HG02852 (cell line): ENCODE measurements at regions not wholly inside any gene's neighbourhood (a gene's known extent, or its start where the extent isn't known, plus 50 kb on each side); places are given as distances from the start of the nearest gene placed in this dataset.
"Not testable (repeated sequence)": the region's sequence is repeated elsewhere in the genome, so short reads cannot be mapped to it uniquely, and the experiment has no call there.

ENCODE experiments used
- ATAC-seq: cut with Tn5 transposase; IDR thresholded peaks from one replicate; pipeline ENCODE4 v1.9.1; 2021; ENCODE audit warnings: mild to moderate bottlenecking, moderate library complexity; ENCODE audit not compliant: unreplicated experiment

GRCh38 chr6:14881398-14881797 is 364.5 kb upstream of the JARID2 start:
- no peak for ATAC-seq

DNA sequence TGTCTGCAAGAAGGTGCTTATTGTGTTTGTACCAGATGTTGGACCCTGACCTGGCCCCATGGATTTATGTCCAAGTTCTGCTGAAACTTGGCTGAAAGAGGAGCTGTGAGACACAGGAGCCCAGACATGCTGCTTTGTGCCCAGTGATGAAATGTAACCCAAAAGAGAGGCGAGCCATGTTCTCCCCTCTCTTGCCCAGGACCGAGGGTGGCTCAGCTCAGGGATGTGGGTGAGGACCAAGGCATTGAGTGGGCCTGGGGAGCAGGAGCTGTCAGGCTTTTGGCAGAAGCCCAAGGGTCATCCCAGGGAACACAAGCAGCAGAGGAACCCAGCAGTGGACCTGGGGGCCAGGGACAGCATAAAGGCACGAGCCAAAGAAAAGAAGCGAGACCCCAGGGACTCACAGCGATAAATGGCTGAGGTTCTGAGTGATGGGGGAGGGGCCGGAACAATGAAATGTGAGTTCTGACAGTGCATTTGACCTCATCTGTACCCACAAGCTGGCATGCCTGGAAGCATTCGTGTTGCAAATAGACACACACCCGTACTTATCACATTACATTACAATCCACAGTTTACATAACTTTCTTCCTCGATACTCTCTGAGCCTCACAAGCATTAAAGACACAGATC is 363.4 kb upstream of the JARID2 start:
- ATAC-seq, result no peak

DNA sequence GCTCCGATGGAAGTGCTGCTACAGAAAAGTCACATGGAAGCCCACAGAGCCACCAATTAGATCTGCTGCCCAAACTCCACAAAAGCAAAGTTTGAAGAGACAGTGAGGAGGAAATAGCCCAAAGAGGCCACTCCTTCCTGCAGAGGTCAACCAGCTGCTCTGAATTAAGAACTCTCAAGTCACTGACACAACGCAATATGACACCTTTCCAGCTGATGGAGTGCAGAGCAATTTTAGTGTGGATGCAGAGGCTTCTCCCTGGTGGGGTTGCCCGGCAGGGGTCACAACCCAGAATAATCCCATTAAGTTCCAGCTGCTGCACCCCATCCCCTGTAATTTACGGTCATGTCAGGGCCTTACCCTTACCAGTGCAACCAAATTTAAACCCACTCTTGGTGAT is 361.9 kb upstream of the JARID2 start:
- ATAC-seq, result no peak

DNA sequence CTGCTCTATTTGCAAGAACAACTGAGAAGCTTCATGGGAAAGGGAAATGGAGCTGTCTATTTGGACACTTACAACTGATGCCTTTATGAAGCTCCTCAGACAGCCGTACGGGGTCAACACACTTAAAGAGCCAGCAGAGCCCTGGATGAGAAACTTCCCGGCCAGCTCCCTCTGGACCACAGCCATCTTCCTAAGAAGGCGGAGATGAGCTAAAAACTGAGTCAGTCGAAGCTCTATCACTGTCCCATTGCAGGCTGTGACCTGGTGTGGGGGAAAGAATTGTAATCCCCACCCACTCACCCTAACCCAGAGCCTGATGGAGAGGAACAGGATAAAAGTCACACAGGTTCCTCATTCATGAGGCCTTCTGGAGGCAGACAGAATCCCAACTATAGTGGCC is 360.4 kb upstream of the JARID2 start:
- ATAC-seq, result no peak

- ATAC-seq, result no peak
Observed at GRCh38 chr6:14887181-14887580, 358.7 kb upstream of the JARID2 start.

DNA sequence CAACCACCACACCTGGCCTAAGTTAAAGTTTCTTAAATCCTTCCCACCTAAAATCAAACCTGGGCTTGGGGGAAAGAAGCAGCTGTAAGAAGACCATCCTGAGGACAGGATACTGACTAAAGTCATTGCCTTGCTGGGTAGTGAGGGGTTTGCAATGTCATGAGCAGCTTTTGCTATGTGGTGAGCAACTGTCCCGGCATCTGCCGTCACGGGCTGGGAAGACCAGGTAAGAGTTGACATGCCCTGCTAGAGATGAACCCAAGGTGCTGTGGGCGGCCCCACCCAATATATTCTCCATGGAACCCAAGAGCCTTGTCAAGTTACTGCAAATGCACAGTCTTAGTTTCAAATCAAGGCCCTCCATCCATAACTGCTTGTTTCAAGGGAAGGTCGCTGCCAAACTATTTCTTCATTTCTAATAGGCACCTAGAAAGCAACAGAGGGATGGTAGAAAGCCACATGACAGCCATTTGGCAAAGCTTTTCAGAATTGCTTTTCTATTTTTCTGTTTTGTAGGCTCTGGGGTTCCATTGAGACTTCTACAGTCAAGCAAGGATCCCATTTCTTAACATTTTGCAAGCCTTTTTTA is 357.8 kb upstream of the JARID2 start:
- ATAC-seq, result no peak

GRCh38 chr6:14888575-14889000 is 357.3 kb upstream of the JARID2 start:
- ATAC-seq, result no peak

- ATAC-seq, result no peak
Observed at GRCh38 chr6:14889188-14889587, 356.7 kb upstream of the JARID2 start.

GRCh38 chr6:14889611-14890593 is 356.0 kb upstream of the JARID2 start:
- no peak for ATAC-seq

DNA sequence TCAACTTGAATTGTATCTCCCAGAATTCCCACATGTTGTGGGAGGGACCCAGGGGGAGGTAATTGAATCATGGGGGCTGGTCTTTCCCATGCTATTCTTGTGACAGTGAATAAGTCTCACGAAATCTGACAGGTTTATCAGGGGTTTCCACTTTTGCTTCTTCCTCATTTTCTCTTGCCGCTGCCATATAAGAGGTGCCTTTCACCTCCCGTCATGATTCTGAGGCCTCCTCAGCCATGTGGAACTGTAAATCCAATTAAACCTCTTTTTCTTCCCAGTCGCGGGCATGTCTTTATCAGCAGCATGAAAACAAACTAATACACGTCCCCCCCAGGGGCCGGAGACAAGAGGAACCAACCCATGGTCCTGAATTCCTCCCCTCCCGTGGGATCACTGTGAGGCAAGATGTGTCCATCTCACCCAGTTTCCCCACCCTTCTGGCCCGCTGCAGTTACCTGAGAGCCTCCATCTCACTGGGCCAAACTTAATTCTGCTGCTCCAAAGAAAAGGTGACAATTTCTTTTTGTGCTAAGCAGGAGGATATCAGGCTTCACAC is 354.0 kb upstream of the JARID2 start:
- ATAC-seq, result not testable (repeated sequence)

- ATAC-seq, result no peak
Observed at GRCh38 chr6:14894105-14894504, 351.8 kb upstream of the JARID2 start.

DNA sequence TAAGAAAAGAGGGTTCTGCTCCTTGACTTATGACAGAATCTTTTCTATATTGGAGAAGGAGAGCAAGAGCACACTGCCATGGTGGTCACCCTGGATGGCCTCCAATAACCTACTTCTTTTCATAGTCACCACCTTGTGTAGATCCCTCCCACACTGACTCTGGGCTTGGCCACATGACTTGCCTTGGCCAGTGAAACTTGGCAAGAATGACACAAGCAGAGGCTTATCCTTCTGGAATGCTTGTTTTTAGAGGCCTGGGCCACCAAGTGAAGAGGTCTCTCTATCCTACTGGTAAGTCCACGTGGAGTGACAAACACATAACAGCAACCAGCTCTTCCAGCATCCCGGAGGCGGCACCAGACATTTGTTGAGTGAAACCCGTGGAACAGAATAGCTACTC is 349.4 kb upstream of the JARID2 start:
- no peak for ATAC-seq

DNA sequence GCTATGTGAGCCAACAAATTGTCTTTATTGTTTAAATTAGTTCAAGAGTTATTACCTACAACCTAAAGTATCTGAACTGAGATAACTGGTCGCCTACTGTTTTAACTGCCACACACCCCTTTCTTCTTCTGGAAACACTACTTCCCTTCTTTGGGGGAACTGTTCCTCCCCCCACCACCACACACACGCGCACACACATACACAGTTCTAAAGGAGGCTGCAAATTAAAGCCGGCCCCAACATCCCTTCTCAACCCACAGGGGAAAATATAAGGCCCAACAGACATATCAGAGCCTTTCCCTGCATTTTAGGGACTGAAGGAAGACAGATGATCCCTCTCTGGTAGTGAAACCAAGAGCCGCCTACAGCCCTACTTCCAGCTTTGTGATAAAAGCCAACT is 348.0 kb upstream of the JARID2 start:
- no peak for ATAC-seq

DNA sequence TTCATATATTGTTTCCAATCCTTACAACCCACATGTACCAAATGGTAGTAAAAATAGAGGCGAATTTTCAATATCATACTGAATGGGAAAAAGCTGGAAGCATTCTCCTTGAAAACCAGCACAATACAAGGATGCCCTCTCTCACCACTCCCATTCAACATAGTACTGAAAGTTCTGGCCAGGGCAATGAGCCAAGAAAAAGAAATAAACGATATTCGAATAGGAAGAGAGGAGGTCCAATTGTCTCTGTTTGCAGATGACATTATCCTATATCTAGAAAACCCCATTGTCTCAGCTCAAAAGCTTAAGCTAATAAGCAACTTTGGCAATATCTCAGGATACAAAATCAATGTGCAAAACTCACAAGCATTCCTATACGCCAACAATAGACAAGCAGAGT is 346.4 kb upstream of the JARID2 start:
- ATAC-seq, result not testable (repeated sequence)

GRCh38 chr6:14900919-14901318 is 344.9 kb upstream of the JARID2 start:
- ATAC-seq, result no peak

DNA sequence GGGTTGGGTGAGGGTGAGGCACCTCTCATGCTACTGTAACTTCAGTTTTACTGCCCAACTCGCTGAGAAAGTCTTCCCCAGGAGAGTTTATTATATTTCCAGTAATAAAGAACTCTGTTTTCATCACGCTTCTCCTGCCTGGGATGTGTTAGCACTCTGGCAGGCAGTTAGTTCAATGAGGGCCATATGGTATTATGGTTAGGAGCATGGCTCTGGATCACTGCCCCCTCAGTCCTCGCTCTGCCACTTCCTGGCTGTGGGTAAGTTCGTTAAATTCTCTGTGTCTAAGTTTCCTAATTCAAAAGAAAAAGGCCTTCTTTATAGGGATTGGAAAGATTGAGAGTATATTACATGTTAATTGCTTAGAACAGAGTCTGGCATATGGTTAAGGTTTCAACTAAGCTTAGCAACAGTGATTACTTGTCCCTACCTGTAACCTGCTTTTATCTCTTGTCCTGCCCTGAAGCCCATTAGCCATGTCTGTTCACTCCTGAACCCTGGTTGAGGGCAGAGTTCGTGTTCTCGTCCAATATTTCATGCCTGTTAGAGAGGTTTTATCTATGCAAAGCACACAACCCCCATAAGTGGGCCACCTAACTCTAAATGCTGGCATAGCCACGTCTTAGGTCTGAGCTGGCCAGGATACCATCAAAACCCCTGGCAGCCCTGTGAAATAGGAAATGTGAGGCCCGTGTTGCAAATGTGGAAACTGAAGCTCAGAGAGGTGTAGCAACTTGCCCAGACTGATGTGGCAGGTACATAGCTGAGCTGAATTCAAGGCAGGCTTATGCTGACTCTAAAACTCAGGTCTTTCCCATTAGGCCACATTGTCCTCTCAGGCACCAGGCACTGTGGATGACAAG is 342.5 kb upstream of the JARID2 start:
- ATAC-seq, result no peak

- ATAC-seq, result no peak
Observed at GRCh38 chr6:14905201-14905600, 340.7 kb upstream of the JARID2 start.

DNA sequence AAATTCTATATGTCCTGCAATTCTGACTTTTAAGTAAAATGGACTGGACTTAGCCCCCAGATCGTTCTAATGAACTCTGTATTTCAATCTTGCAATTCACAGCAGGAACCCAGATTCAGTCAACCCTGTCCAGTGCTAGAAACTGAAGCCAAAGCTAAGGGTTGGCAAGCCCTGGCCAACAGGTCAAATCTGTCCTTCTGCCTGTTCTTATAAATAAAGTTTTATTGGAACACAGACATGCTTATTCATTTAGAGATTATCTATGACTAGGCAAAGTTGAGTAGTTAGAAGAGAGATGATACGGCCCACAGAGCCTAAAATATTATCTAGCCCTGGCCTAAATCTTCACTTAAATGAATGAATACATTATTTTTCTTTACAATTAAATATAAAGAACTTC is 339.2 kb upstream of the JARID2 start:
- no peak for ATAC-seq

GRCh38 chr6:14910692-14911547 is 334.9 kb upstream of the JARID2 start:
- ATAC-seq, result peak; percentile 85

DNA sequence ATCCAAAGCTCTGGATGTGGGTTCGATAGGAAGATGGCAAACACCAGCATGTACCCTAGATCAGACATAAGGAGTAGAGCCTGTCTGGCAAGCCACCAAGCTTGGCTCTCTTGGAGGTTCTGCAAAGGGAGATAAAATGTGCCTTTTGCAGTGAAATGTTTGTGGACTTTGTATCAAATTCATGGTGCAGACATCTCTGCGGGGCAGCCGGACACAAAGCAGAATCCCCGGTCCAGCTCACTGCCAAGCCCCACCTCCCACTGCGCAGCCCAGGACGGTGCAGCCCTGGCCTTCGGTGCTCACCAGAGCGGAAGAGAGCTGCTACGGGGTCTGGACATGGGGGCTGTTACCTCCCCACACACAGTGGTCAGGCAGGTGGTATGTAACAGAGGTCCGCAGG is 333.6 kb upstream of the JARID2 start:
- no peak for ATAC-seq
